GM13977 (cell line): ENCODE measurements at regions not wholly inside any gene's neighbourhood (a gene's known extent, or its start where the extent isn't known, plus 50 kb on each side); places are given as distances from the start of the nearest gene placed in this dataset.
"Not testable (repeated sequence)": the region's sequence is repeated elsewhere in the genome, so short reads cannot be mapped to it uniquely, and the experiment has no call there.

Experiments used
- DNase-seq: peaks from one replicate; pipeline ENCODE4 v3.0.0; 2012; ENCODE audit warnings: low spot score
- CTCF ChIP-seq: IDR thresholded peaks from 2 replicates; pipeline ENCODE4 v1.5.1; 2012; ENCODE audit warnings: mild to moderate bottlenecking, control low read depth; ENCODE audit not compliant: insufficient read depth; ENCODE audit errors: extremely low read depth, missing control alignments
- in situ Hi-C: fragments of 300-500 bp; cut with MboI; formaldehyde crosslinking; loops from one replicate; pipeline ENCODE4 v1.12.0; 2022; ENCODE audit warnings: low sequenced_read_pairs, low pct_unique_long_range_greater_than_20kb, mixed read lengths, inconsistent platforms; ENCODE audit not compliant: unreplicated experiment

- DNase-seq: no peak
- in situ Hi-C loops: no loop called here
- no peak for TF ChIP-seq CTCF
Observed at GRCh38 chr11:91528965-91529364, 695.7 kb upstream of the FAT3 start.

GRCh38 chr11:91527380-91528030 lies 697.1 kb upstream of the FAT3 start:
- in situ Hi-C loops: no loop called here
- no peak for TF ChIP-seq CTCF
- DNase-seq: no peak

- no peak for TF ChIP-seq CTCF
- in situ Hi-C loops: no loop called here
- DNase-seq: no peak
Observed at GRCh38 chr11:91513734-91514133, 710.9 kb upstream of the FAT3 start.

- no peak for TF ChIP-seq CTCF
- no peak for DNase-seq
- in situ Hi-C loops: no loop called here
Observed at GRCh38 chr11:91497847-91498246, 726.8 kb upstream of the FAT3 start.

- no peak for DNase-seq
- in situ Hi-C loops: no loop called here
- no peak for TF ChIP-seq CTCF
Observed at GRCh38 chr11:91495837-91496236, 728.8 kb upstream of the FAT3 start.

- in situ Hi-C loops: no loop called here
- no peak for TF ChIP-seq CTCF
- DNase-seq: no peak
Observed at GRCh38 chr11:91489989-91490388, 734.6 kb upstream of the FAT3 start.

- in situ Hi-C loops, DNase-seq: not testable (repeated sequence)
Observed at GRCh38 chr11:91483956-91484355, 740.7 kb upstream of the FAT3 start.

GRCh38 chr11:91481875-91482274 lies 742.7 kb upstream of the FAT3 start:
- DNase-seq, in situ Hi-C loops: not testable (repeated sequence)
